ENCODE measurements at regions not wholly inside any gene's neighbourhood (a gene's known extent, or its start where the extent isn't known, plus 50 kb on each side); places are given as distances from the start of the nearest gene placed in this dataset.

DNA sequence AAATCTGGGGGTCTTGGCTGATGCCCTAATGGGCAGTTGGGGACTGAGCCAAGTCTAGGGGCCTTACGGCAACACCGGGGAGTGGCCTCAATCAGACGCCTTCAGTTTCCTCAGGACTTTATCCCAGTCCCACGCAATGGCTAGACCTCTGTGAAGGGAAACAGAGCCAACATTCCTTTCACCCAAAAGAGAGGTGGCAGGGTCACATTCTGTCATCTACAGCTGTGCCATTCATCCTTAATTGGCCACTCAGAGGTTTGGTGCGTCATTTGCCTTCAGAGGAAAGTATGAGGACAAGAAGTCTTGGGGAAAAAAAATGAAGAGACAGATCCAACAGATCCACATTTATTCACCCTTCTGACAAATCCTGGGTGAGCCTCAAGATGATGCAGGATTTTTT, 166.9 kb upstream of the AVPR1A start:
- DNase-seq: no peak

DNA sequence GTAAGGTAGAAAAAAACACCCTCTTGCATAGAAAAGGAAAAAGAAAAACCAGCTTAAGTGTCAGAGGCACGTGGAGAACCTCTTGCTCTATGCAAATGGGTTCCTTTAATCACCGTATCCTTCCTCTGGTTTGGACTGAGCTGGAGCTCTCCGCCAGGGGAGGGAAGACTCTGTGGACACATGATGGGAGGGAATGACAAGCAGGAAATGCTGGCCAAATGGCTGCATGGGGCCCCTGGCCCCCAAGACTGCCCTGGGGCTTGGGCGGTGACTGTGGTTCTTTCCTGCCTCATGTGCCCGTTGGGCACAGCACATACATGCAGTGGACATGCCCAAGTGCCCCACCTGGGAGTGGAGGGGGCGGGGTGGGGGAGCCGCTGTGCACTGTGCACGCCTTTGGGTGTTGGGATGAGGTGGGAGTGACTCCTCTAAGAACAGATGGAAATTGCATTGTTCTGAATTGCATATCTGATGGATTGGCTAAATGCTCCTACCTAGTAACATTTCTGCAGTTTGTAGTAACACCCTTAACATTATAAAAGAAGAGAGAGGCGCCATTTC, 166.4 kb upstream of the AVPR1A start:
- no peak for DNase-seq

DNA sequence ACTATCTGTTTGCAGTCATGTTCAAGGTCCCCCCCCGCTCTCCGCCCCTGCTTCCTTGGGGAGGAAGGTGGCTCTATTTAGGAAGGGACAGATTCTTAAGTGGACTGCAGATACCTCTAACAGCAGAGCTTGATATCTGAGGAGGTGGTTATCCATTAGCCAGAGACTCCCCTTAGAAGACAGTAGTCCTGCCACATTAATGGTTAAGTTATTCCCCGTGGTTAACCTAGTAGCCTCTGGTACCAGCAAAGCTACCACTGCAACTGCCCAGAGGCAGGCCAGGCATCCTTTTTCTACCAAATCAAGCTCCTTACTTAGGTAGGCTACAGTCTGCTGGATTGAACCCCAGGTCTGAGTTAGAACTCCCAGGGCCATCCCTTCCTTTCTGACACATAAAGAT, 162.1 kb upstream of the AVPR1A start:
- DNase-seq: no peak

DNA sequence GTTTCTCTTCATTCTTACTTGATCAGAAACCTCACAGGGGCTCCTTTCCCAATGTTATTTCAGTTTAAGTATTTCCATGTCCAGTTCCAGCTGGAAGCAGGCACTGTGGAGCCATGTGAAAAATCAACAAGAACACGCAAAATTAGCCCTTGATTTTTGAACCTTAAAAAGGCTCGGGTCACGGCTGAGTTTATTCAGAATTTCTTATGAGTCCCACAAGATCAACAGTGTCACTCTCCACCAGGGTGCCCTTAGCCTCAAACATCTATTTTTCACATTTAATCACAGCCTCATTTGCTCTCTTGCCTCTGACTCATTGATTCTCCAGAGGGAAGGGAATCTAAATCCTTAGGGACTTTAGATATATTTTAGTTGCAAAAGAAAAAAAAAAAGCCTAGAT, 157.7 kb upstream of the AVPR1A start:
- DNase-seq: no peak

DNA sequence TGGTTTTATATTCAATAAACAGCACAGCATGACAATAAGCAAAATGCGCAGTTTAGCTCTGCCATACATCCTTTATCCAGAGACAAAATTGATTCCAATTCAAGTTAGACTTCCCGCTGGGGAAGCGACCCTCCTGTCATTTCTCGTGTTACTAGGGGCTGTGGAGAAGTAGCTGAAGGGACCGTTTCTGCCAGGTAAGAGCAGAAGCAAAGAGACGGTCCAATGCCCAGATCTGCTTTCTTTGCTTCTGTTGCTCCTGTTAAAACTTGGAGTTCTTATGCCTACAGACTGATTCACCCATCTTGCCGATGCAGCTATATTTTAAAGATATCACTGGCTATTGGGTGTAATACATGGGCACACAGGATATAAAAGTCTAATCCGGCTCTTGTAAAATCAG, 156.8 kb upstream of the AVPR1A start:
- no peak for DNase-seq

DNA sequence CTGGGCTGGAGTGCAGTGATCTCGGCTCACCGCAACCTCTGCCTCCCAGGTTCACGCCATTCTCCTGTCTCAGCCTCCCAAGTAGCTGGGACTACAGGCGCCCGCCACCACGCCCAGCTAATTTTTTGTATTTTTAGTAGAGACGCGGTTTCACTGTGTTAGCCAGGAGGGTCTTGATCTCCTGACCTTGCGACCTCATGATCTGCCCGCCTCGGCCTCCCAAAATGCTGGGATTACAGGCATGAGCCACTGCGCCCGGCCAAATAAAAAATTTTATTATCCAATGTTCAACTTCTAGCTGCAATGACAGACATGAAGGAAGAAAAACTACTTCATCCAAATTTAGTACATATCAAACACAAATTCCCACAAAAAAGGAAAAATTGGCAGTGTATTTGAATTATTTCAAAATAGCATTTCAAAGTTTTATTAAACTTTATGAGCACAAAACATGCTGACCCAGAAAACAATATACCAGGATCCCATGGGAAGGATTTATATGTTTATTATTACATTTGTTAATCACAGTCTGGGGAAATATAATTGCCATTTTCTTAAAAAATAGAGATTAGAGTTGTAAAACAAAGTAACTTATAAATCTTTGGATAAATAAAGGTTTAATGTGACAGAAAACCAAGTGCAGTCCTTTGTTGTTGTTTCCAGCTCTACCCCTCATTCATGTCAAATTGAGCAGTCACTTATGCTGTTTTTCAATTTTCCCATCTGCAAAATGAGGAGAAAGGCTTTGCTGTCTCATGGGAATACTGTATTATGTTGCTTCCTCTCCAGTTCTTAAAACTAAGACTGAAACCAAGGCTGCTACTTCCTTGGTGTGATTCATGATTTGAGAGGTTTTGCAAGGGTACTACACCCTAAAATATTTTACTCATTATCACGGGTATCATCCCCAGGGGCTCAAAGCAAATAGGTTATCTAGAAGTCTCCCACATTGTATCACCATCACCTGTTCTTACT, 155.2 kb upstream of the AVPR1A start:
- DNase-seq: no peak

DNA sequence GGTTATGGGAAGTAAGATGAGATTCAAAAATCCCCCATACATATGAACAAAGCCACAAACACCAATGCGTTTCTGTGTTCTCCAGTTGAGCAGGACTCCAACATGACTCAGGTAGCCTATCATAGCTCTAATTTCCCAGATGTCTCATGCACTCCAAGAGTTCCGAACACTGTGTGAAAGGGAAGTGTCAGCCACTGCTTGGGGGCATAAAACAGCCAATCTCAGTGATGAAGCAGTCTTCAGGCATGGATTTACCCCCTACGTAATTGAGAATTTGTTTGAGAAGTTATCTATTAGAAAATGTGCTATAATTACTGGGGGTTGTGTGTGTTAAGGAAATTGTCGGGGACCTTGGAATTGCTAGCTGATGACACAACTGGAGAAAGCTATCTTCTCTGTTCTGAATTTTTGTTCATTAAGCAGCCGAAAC, 153.9 kb upstream of the AVPR1A start:
- no peak for DNase-seq

DNA sequence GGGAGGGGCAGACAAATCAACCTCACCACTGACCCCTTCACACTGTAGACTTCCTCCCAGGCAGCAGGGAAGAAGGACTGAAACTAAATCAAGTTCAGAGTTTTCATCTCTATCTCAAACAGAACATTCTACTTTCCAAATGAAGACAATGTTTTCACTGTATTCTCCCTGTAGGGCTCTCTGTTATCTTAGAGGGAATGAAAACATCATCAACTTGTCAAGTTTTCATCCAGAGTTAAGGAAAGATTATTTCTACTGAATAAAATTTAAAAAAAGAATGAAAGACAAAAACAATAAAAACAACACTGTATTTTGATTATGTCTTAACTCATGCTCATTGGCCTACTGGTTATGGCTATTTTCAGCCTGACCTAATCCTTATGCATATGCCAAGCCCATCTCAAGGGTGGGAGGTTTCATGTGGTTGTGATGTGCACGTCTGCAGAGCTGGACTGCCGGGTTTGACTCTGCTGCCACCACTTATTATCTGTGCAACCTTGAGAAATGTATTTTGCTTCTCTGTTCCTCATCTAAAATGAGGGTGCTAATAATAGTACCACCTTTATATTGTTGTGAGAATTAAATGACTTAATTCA, 152.0 kb upstream of the AVPR1A start:
- DNase-seq: no peak

DNA sequence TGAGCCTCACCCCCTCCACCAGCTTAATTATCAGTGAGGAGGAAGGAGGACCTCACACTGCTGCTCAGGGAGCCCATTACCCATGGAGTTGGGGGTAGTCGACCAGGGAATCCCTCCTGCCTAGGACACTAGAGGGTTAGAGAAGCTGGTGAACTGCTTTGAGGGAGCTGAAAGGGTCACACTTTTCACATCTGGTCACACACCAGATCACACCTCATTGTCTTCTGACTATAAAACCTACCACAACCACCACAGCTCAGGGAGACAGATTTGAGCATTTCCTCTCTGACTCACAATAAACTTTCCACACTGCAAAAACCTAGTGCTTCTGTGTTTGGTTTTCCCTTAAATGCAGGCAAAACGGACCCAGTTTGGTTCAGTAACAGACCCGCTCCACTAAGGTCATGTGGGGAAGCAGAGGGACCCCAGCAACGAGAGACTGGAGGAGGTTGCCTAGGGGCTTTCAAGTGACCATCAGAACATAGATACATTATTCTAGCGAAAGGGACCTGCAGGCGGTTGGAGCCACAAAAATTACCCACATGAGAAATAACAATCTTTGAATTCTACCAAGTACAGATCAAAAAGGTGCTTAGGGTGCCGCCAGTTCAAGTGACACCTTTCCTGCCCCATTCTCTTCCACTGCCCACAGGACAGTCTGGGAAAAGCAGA, 151.4 kb upstream of the AVPR1A start:
- DNase-seq: no peak

DNA sequence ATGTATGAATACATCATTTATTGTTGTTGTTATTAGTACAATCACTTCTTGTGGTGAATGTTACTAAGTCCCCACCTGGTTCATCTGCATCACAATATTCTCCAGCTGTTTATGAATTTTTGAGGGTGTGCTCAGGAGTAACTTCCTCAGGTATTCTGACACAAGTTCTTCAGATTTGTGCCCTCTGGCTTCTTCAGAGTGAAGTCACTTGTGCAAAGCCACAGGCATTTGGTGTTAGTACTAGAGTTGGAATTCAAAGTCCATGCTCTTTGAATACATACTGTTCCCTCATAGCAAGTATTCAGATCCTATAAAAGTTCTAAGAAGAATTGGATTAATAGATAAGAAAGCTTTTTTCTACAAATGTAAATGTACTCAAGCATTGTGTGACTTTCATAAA, 150.3 kb upstream of the AVPR1A start:
- DNase-seq: no peak

DNA sequence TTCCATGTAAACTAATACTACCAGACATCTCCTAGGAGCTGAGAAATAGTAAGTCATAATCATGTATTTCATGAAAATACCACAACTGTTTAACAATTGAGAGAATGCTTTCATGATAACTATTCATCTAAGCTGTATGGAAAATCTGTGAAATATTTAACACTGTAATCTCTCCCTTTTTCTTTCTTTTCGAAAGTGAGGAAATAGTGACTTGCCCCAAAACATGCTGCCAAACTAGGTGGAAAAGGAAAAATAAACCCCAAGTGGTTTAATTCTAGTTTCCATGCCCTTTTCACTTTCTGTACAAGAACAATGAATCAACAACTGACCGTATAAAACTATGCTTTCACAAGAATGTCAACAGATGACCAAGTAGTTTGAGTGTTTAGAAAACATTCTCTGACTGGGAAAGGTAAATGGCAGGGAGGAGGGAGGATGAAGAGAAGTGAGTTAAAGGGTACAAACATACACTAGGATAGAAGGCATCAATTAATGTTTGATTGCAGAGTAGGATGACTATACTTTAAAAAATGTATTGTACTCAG, 147.5 kb upstream of the AVPR1A start:
- no peak for DNase-seq

DNA sequence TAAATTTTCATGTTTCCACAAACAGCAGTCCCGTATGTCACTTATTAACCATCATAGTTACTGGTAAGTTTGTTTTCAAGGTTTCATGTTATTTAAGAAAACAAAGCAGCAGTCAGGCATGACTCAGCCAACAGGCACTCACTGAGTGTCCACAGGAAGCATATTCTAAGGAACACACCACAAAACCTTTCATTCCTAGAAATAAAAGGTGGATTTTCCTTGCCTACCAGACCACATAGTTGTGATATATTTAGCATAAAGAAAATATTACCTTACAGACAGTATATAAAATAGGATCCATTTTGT, 143.3 kb upstream of the AVPR1A start:
- no peak for DNase-seq

DNA sequence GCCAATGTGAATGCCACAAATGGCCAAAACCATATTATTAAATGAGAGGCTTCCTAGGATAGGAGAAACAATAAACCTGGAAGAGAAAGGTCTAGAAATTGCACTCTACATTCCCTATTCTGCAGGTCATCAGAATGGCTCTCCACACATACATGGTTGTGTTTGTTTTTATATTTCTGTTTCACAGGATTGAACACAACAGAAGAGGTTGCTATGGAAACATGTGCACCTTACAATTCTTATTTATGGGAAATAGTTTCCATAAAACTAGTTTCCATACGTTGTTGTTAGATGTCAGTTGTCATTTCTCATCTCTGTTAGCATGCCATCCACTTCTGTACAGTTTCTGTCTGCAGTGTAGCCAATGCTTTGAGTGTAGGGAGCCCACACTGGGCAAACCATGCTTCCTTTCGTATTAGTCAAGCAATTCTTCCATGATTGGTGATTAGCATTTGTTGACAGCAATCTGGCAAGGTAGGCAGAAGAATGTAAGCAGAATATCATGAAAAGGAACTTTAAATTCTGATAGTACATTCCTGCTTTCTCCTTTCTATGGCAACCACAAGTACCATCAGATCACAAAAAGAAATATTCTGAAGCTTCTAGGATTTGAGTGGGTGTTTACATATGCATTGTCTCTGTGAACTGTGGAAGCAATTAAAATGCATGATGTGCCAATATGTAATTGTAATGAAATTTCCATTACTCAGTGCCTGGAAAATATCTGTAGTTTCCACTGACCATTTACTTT, 141.6 kb upstream of the AVPR1A start:
- DNase-seq: no peak

DNA sequence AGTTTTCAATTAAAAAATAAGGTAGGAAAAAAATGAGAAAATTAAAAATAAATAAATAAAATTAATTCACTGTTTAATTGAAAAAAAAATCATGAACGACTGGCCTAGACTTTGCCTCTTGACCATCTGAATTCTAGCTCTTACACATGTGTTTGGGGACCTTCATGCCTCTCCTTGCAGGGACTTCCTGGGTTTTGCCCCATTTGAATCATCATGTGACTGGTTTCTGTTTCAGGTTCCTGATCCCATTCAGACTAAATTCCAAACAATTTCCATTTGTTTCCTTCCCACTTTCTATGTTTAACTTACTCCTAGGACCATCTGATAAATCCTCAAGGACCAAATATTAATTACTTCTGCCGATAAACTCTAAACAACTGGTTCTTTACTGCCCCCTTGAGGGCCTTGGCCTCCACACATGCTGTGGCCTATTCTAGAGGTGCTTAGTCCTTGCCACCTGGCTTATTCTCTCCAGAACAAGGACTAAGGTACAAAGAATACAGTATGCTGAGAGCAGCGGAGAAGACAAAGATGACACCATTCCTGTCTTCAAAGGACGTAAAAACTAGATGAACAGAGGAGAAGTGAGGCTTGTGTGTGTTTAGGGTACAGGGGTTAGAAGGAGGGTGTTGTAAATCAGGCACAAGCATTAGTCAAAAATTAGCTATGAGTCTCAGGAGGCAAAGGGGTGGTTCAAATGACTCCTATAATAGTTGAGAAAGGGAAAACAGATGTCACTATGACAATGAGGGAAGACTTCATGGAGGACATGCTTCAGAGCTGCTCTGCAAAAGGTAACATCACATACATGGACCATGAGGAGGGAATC, 125.8 kb upstream of the AVPR1A start:
- peak; percentile 14 to 58 for DNase-seq

DNA sequence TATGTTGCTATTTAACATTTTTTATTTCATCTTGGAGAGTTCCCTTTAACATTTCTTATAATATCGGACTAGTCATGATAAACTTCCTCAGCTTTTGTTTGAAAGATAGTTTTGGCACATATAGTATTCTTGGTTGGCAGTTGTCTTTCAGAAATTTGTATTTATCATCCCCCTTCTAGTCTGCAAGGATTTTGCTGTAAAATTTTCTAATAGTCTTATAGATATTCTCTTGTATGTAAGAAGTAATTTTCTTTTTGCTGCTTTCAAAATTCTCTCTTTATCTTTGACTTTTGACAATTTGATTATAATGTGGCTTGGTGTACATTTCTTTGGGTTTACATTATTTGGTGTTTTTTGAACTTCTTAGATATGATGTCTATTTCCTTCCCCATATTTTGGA, 116.0 kb upstream of the AVPR1A start:
- DNase-seq: no peak

DNA sequence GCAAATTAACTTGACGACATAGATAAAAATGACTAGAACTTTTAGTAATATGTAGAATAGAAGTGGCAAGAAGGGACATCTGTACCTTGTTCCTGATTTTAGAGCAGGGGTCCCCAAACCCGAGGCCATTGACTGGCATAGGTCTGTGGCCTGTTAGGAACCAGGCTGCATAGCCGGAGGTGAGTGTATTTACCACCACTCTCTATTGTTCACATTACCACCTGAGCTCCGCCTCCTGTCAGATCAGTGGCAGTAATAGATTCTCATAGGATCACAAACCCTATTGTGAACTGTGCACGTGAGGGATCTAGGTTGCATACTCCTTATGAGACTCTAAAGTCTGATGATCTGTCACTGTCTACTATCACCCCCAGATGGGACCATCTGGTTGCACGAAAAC, 113.6 kb upstream of the AVPR1A start:
- no peak for DNase-seq

DNA sequence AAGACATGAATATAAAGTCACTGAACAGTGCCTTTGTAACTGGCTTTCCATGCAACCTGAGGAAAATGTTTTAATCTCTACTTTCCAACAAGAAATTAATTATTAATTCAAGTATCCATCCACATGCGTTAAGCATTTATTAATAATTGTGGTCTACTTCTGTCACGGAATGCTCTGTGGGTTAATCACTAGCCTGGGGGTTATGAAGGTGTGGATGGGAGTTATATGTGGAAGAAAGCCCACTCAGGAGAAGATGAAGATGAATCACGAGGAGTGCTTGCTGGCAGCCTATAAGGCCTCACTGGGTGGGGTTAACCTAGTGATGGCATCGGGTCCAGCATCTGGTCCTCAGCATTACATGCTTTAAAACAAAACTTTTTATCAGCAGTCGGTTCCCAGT, 99.5 kb upstream of the AVPR1A start:
- DNase-seq: no peak

DNA sequence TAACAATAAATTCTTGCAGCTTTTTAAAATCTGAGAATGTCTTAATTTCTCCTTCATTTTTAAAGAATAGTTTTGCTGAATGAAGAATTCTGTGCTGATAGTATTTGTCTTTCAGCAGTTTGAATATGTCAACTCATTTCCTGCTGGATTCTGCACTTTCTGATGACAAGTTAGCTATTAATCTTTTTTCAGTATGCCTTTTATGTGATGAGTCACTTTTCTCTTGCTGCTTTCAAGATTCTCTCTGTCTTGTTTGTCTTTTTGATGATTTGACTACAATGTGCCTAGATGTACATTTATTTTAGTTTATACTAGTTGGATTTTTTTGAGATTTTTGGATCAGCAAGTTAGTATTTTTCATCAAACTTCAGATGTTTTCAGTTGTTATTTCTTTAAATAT, 87.9 kb upstream of the AVPR1A start:
- DNase-seq: no peak

DNA sequence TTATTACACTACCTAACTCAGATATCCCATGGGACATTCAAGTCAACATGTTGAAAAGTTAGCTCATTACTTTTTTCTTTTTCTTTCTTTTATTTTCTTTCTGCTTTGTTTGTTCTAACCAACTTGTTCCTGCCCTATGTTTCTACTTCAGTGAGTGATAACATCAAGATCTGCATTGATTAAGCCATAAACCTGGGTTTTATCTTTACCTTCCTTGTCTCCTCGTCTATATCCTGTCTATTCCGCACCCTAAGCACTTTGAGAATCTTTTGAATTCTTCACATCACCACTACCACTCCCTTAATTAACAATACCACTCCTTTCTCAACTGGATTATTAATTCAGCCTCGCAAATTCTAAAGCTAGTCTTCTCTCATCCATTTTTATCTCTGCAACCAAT, 81.9 kb upstream of the AVPR1A start:
- DNase-seq: no peak

DNA sequence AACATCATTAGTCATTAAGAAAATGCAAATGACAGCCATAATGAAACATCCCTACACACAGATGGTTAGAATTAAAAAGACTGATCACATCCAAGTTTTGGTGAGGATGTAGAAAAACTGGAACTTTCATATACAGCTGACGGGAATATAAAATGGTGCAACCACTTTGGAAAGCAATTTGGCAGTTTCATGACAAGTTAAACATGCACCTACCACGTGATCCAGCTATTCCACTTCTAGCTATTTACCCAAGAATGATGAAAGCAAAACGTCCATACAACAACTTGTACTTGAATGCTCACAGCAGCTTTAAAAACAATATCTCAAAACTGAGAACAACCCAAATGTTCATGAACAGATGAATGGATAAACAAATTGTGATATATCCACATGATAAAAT, 77.9 kb upstream of the AVPR1A start:
- no peak for DNase-seq

DNA sequence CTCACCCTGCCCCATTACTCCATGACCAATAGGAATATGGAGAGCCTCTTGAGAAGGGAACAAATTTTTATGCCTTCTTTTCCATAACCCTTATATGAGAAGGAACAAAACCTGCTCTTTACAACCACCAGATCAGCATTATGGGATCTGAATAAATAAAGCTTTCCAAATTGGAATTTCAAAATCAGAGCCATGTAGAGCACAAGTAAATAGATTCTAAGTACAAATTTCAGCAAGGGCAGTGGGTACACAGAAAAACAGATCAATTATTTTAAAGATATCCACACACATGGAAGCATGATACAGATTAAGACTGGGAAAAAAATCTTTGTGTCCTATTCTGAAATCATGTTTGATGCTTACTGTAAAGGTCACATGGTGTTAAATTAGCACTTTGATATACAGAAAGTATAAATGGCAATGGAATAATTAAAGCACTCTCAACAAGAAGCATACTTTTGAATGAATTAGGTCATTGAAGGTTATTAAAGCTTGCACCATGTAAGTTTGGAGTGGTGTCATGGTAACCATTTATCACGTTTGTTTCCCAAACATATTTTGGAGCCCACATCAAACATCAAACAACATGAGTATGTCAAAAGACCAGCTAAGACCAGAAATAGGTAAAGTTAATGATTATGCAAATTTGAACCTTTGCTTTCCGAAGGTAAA, 75.9 kb upstream of the AVPR1A start:
- DNase-seq: no peak
